Liver (tissue), 7 donors: ENCODE measurements at regions not wholly inside any gene's neighbourhood (a gene's known extent, or its start where the extent isn't known, plus 50 kb on each side); places are given as distances from the start of the nearest gene placed in this dataset.

Experiments used
- DNase-seq: peaks from one replicate; pipeline ENCODE4 v3.0.0-alpha.2; 2017; ENCODE audit warnings: low spot score
- H3K27ac ChIP-seq, 2 donors: one replicate each; pipeline ENCODE4 v1.7.0; 2013; ENCODE audit warnings: inconsistent platforms in 2 of 2, low read length in 2 of 2, control low read depth in 1 of 2, low read depth in 1 of 2, mild to moderate bottlenecking in 1 of 2
- H3K27me3 ChIP-seq, 4 donors: one replicate each; pipeline versions ENCODE4 v1.6.1 to v1.7.0; 2013; ENCODE audit warnings: low read length in 3 of 4, inconsistent platforms in 1 of 4, mild to moderate bottlenecking in 1 of 4, moderate library complexity in 1 of 4; ENCODE audit not compliant: control insufficient read depth in 4 of 4, insufficient read depth in 4 of 4
- H3K36me3 ChIP-seq, 4 donors: one replicate each; pipeline versions ENCODE4 v1.6.1 to v1.7.0; 2013; ENCODE audit warnings: low read length in 3 of 4, mild to moderate bottlenecking in 3 of 4, low read depth in 1 of 4, moderate library complexity in 1 of 4; ENCODE audit not compliant: control insufficient read depth in 4 of 4, insufficient read depth in 3 of 4
- H3K4me1 ChIP-seq, 4 donors: one replicate each; pipeline versions ENCODE4 v1.6.1 to v1.7.0; 2013; ENCODE audit warnings: low read length in 3 of 4, mild to moderate bottlenecking in 3 of 4, moderate library complexity in 1 of 4; ENCODE audit not compliant: control insufficient read depth in 4 of 4, insufficient read depth in 4 of 4
- H3K4me3 ChIP-seq, 3 donors: one replicate each; pipeline versions ENCODE4 v1.6.1 to v1.7.0; 2013; ENCODE audit warnings: low read length in 3 of 3, control low read depth in 1 of 3, low read depth in 1 of 3, mild to moderate bottlenecking in 1 of 3
- H3K9ac ChIP-seq, 2 donors: one replicate each; pipeline ENCODE4 v1.7.0; 2013; ENCODE audit warnings: low read length in 2 of 2, mild to moderate bottlenecking in 2 of 2, moderate library complexity in 2 of 2, control low read depth in 1 of 2, low read depth in 1 of 2
- H3K9me3 ChIP-seq, 4 donors: one replicate each; pipeline versions ENCODE4 v1.6.1 to v1.7.0; 2013; ENCODE audit warnings: low read length in 3 of 4; ENCODE audit not compliant: control insufficient read depth in 4 of 4
- EGR1 ChIP-seq, 2 donors: IDR thresholded peaks; 2 replicates each; pipeline ENCODE4 v1.6.1; 2016 to 2018; ENCODE audit warnings: antibody characterized with exemption in 2 of 2, low read depth in 2 of 2
- FOXA1 ChIP-seq: IDR thresholded peaks from 2 replicates; pipeline ENCODE4 v1.6.1; 2016; ENCODE audit warnings: antibody characterized with exemption
- FOXA2 ChIP-seq: IDR thresholded peaks from 2 replicates; pipeline ENCODE4 v1.6.1; 2016; ENCODE audit warnings: antibody characterized with exemption
- GABPA ChIP-seq, 2 donors: IDR thresholded peaks in 1 of 2; conservative IDR thresholded peaks in 1 of 2; 2 replicates each; pipeline ENCODE4 v1.6.1; 2016; ENCODE audit warnings: antibody characterized with exemption in 2 of 2, mild to moderate bottlenecking in 1 of 2, moderate library complexity in 1 of 2
- HNF4A ChIP-seq, 2 donors: conservative IDR thresholded peaks; 2 replicates each; pipeline ENCODE4 v1.6.1; 2016; ENCODE audit warnings: antibody characterized with exemption in 2 of 2, mild to moderate bottlenecking in 2 of 2
- HNF4G ChIP-seq: IDR thresholded peaks from 2 replicates; pipeline ENCODE4 v1.6.1; 2016; ENCODE audit warnings: antibody characterized with exemption
- JUND ChIP-seq, 2 donors: IDR thresholded peaks; 2 replicates each; pipeline ENCODE4 v1.6.1; 2016; ENCODE audit warnings: antibody characterized with exemption in 2 of 2
- NR2F2 ChIP-seq: IDR thresholded peaks from 2 replicates; pipeline ENCODE4 v1.6.1; 2016; ENCODE audit warnings: antibody characterized with exemption
- RAD21 ChIP-seq, 2 donors: IDR thresholded peaks; 2 replicates each; pipeline ENCODE4 v1.6.1; 2016; ENCODE audit warnings: antibody characterized with exemption in 2 of 2, mild to moderate bottlenecking in 2 of 2
- RXRA ChIP-seq, 2 donors: IDR thresholded peaks; 2 replicates each; pipeline ENCODE4 v1.6.1; 2017 to 2018; ENCODE audit warnings: antibody characterized with exemption in 2 of 2, mild to moderate bottlenecking in 1 of 2
- SP1 ChIP-seq: IDR thresholded peaks from 2 replicates; pipeline ENCODE4 v1.6.1; 2018; ENCODE audit warnings: antibody characterized with exemption, mild to moderate bottlenecking
- TAF1 ChIP-seq: conservative IDR thresholded peaks from 2 replicates; pipeline ENCODE4 v1.6.1; 2016; ENCODE audit warnings: antibody characterized with exemption, mild to moderate bottlenecking
- YY1 ChIP-seq: IDR thresholded peaks from 2 replicates; pipeline ENCODE4 v1.6.1; 2016; ENCODE audit warnings: antibody characterized with exemption, mild to moderate bottlenecking
- WGBS: extraction: QIAGEN DNeasy Blood & Tissue Kit; methylation state at CpG from one replicate; pipeline ENCODE4 v1.1.7; 2013; 5-methylcytosine and 5-hydroxymethylcytosine counted together
- TF ChIP-seq, protein P1 (sequence below): IDR thresholded peaks from 2 replicates; pipeline ENCODE4 v1.6.1; 2016; ENCODE audit warnings: antibody characterized with exemption
- TF ChIP-seq, protein P2 (sequence below): IDR thresholded peaks from 2 replicates; pipeline ENCODE4 v1.6.1; 2016; ENCODE audit warnings: antibody characterized with exemption
- TF ChIP-seq, protein P3 (sequence below): IDR thresholded peaks from 2 replicates; pipeline ENCODE4 v1.6.1; 2016; ENCODE audit warnings: antibody characterized with exemption
- TF ChIP-seq, protein P4 (sequence below): IDR thresholded peaks from 2 replicates; pipeline ENCODE4 v1.6.1; 2016; ENCODE audit warnings: antibody characterized with exemption, mild to moderate bottlenecking
- donor health status: healthy.
- donor health status: healthy.
- donor health status: healthy.
- donor health status: healthy.

DNA sequence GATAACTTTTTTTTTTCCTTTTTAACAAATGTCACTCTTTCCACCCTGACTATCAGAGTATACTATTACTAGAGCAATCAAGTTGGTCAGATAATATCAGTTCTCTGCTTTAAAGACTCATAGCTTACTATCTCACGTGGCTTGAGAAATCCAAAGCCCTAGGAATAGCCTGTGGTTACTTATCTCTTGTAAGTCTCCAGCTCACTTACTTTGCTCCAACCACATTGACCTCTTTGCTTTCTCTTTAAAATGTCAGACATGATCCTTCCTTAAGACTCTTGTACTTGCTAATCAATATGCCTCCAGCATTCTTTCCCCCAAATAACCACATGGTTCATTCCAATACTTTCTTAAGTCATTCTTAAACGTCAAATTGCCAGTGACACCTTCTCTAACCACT lies 1292.2 kb downstream of the REEP3 start:
- no peak for TF ChIP-seq YY1
- no peak for TF ChIP-seq EGR1 (IDR thresholded peaks at IDR 0.05; ENCODE audit: low read depth in 2 of 2)
- no peak for TF ChIP-seq FOXA1
- TF ChIP-seq, protein P1, sequence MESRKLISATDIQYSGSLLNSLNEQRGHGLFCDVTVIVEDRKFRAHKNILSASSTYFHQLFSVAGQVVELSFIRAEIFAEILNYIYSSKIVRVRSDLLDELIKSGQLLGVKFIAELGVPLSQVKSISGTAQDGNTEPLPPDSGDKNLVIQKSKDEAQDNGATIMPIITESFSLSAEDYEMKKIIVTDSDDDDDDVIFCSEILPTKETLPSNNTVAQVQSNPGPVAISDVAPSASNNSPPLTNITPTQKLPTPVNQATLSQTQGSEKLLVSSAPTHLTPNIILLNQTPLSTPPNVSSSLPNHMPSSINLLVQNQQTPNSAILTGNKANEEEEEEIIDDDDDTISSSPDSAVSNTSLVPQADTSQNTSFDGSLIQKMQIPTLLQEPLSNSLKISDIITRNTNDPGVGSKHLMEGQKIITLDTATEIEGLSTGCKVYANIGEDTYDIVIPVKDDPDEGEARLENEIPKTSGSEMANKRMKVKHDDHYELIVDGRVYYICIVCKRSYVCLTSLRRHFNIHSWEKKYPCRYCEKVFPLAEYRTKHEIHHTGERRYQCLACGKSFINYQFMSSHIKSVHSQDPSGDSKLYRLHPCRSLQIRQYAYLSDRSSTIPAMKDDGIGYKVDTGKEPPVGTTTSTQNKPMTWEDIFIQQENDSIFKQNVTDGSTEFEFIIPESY: no peak
- TF ChIP-seq HNF4A (conservative IDR thresholded peaks at IDR 0.05): no peak
- no peak for TF ChIP-seq RAD21 (IDR thresholded peaks at IDR 0.05)
- TF ChIP-seq, protein P2, sequence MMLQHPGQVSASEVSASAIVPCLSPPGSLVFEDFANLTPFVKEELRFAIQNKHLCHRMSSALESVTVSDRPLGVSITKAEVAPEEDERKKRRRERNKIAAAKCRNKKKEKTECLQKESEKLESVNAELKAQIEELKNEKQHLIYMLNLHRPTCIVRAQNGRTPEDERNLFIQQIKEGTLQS: no peak
- no peak for TF ChIP-seq TAF1
- TF ChIP-seq SP1: no peak
- no peak for TF ChIP-seq NR2F2
- no peak for TF ChIP-seq JUND (IDR thresholded peaks at IDR 0.05)
- TF ChIP-seq, protein P3, sequence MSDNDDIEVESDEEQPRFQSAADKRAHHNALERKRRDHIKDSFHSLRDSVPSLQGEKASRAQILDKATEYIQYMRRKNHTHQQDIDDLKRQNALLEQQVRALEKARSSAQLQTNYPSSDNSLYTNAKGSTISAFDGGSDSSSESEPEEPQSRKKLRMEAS: no peak
- TF ChIP-seq RXRA (IDR thresholded peaks at IDR 0.05): no peak
- TF ChIP-seq HNF4G: no peak
- WGBS: 63% methylated on average over 2 of the region's 2 CpGs
- no peak for DNase-seq
- Histone ChIP-seq H3K27me3 (no peaks in the 10 kb centered on the region), H3K4me1 (no peaks in the 10 kb centered on the region), H3K9ac (no peak overlapping the region), H3K27ac (no peak overlapping the region), H3K36me3 (no peaks in the 10 kb centered on the region), H3K9me3 (no peaks in the 10 kb centered on the region), H3K4me3 (no peak overlapping the region)

DNA sequence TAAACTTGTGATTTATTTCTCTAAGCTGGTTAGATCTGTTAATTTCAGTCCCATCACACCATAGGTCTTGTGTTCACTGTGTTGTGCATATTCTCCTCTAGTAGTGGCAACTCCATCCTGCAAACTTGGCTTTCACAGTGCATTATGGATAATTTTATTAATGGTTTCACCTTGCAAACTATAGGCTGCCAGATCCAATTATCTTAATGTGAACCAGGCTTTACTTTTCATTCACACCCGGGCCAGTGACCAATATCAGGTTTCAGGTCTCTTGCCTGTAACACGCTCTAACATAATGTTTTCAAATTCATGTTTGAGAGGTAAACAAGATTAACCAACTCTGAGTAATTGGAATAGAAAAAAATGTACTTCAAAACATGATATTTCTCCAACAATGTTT lies 1293.0 kb downstream of the REEP3 start:
- H3K27me3 ChIP-seq: no peaks in the 10 kb centered on the region
- no peak overlapping the region for H3K9ac ChIP-seq
- no peaks in the 10 kb centered on the region for H3K4me1 ChIP-seq
- H3K4me3 ChIP-seq: no peak overlapping the region
- WGBS: 79% methylated on average over 2 of the region's 2 CpGs
- DNase-seq: no peak
- no peaks in the 10 kb centered on the region for H3K36me3 ChIP-seq
- H3K27ac ChIP-seq: no peak overlapping the region
- no peak for TF ChIP-seq FOXA1
- no peak for TF ChIP-seq NR2F2
- no peak for TF ChIP-seq HNF4G
- no peak for TF ChIP-seq HNF4A (conservative IDR thresholded peaks at IDR 0.05)
- TF ChIP-seq, protein P3: no peak
- no peak for TF ChIP-seq FOXA2
- TF ChIP-seq, protein P2: no peak
- TF ChIP-seq, protein P1: no peak
- no peak for TF ChIP-seq SP1
- no peak for TF ChIP-seq RAD21 (IDR thresholded peaks at IDR 0.05)
- TF ChIP-seq JUND (IDR thresholded peaks at IDR 0.05): no peak
- TF ChIP-seq, protein P4, sequence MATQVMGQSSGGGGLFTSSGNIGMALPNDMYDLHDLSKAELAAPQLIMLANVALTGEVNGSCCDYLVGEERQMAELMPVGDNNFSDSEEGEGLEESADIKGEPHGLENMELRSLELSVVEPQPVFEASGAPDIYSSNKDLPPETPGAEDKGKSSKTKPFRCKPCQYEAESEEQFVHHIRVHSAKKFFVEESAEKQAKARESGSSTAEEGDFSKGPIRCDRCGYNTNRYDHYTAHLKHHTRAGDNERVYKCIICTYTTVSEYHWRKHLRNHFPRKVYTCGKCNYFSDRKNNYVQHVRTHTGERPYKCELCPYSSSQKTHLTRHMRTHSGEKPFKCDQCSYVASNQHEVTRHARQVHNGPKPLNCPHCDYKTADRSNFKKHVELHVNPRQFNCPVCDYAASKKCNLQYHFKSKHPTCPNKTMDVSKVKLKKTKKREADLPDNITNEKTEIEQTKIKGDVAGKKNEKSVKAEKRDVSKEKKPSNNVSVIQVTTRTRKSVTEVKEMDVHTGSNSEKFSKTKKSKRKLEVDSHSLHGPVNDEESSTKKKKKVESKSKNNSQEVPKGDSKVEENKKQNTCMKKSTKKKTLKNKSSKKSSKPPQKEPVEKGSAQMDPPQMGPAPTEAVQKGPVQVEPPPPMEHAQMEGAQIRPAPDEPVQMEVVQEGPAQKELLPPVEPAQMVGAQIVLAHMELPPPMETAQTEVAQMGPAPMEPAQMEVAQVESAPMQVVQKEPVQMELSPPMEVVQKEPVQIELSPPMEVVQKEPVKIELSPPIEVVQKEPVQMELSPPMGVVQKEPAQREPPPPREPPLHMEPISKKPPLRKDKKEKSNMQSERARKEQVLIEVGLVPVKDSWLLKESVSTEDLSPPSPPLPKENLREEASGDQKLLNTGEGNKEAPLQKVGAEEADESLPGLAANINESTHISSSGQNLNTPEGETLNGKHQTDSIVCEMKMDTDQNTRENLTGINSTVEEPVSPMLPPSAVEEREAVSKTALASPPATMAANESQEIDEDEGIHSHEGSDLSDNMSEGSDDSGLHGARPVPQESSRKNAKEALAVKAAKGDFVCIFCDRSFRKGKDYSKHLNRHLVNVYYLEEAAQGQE: no peak
- TF ChIP-seq GABPA (IDR thresholded peaks at IDR 0.05 in 1 of 2, conservative IDR thresholded peaks at IDR 0.05 in 1 of 2): no peak
- TF ChIP-seq RXRA (IDR thresholded peaks at IDR 0.05): no peak
- no peak for TF ChIP-seq EGR1 (IDR thresholded peaks at IDR 0.05; ENCODE audit: low read depth in 2 of 2)
- TF ChIP-seq YY1: no peak
- no peaks in the 10 kb centered on the region for H3K9me3 ChIP-seq
